ENCODE measurements at regions not wholly inside any gene's neighbourhood (a gene's known extent, or its start where the extent isn't known, plus 50 kb on each side); places are given as distances from the start of the nearest gene placed in this dataset.

- ATAC-seq = no peak
- no peaks in the 10 kb centered on the region for H3K4me1 ChIP-seq (ENCODE audit: insufficient read depth, low read length)
- no peaks in the 10 kb centered on the region for H4K20me1 ChIP-seq (ENCODE audit: low read length)
- H3K79me2 ChIP-seq (ENCODE audit: low read length) = no peaks in the 10 kb centered on the region
- H2AFZ ChIP-seq (ENCODE audit: low read length) = no peak overlapping the region
- no peak overlapping the region for H3K4me3 ChIP-seq (ENCODE audit: low read length)
- H3F3A ChIP-seq (ENCODE audit: low read length, unreplicated experiment) = no peaks in the 10 kb centered on the region
- no peaks in the 10 kb centered on the region for H3K9me3 ChIP-seq (ENCODE audit: low read length)
- BruUV-seq (replicated peaks) = no TSS peak
- no peaks in the 10 kb centered on the region for H3K36me3 ChIP-seq (ENCODE audit: low read depth, low read length)
- ChIA-PET POLR2A (ENCODE audit: unreplicated experiment) (no interaction called here), CTCF (no interaction called here)
- no peak overlapping the region for H3K9ac ChIP-seq (ENCODE audit: low read length)
- TF ChIP-seq CTCF (conservative IDR thresholded peaks at IDR 0.05; ENCODE audit: low read depth, low read length) (no peak), EZH2 (IDR thresholded peaks at IDR 0.05; ENCODE audit: low read length, unreplicated experiment) (no peak), EZH2phosphoT487 (IDR thresholded peaks at IDR 0.05; ENCODE audit: borderline replicate concordance, low read length) (no peak)
- intact Hi-C loops (cut with micrococcal nuclease) = no loop called here
- no peak overlapping the region for H3K4me2 ChIP-seq (ENCODE audit: low read length)
- no peak for DNase-seq
- H3K27me3 ChIP-seq (ENCODE audit: low read length) = no peaks in the 10 kb centered on the region
- no peak overlapping the region for H3K27ac ChIP-seq (ENCODE audit: low read length)
- H3K9me2 ChIP-seq (replicated peaks; ENCODE audit: low read length) = no peaks in the 10 kb centered on the region
These were observed 115.4 kb upstream of the NPHP3 start for GRCh38 chr3:132837615-132838014.

- no peaks in the 10 kb centered on the region for H3F3A ChIP-seq (ENCODE audit: low read length, unreplicated experiment)
- H3K9me3 ChIP-seq (ENCODE audit: low read length) = no peaks in the 10 kb centered on the region
- H3K4me2 ChIP-seq (ENCODE audit: low read length) = no peak overlapping the region
- no TSS peak for BruUV-seq (replicated peaks)
- H2AFZ ChIP-seq (ENCODE audit: low read length) = no peak overlapping the region
- TF ChIP-seq EZH2 (IDR thresholded peaks at IDR 0.05; ENCODE audit: low read length, unreplicated experiment) (no peak), EZH2phosphoT487 (IDR thresholded peaks at IDR 0.05; ENCODE audit: borderline replicate concordance, low read length) (no peak), CTCF (conservative IDR thresholded peaks at IDR 0.05; ENCODE audit: low read depth, low read length) (no peak)
- no peaks in the 10 kb centered on the region for H3K36me3 ChIP-seq (ENCODE audit: low read depth, low read length)
- no peak overlapping the region for H3K9ac ChIP-seq (ENCODE audit: low read length)
- no peaks in the 10 kb centered on the region for H3K9me2 ChIP-seq (replicated peaks; ENCODE audit: low read length)
- ChIA-PET CTCF (no interaction called here), POLR2A (ENCODE audit: unreplicated experiment) (no interaction called here)
- H3K4me3 ChIP-seq (ENCODE audit: low read length) = no peak overlapping the region
- no peaks in the 10 kb centered on the region for H3K79me2 ChIP-seq (ENCODE audit: low read length)
- H4K20me1 ChIP-seq (ENCODE audit: low read length) = no peaks in the 10 kb centered on the region
- intact Hi-C loops (cut with micrococcal nuclease) = no loop called here
- no peaks in the 10 kb centered on the region for H3K27me3 ChIP-seq (ENCODE audit: low read length)
- no peak overlapping the region for H3K27ac ChIP-seq (ENCODE audit: low read length)
- ATAC-seq (no peak), DNase-seq (no peak)
- H3K4me1 ChIP-seq (ENCODE audit: insufficient read depth, low read length) = no peaks in the 10 kb centered on the region
These were observed 112.1 kb upstream of the NPHP3 start for GRCh38 chr3:132834356-132834755.

GRCh38 chr3:132829101-132829500, 106.9 kb upstream of the NPHP3 start:
- Histone ChIP-seq H3K79me2 (ENCODE audit: low read length) (no peaks in the 10 kb centered on the region), H3K27ac (ENCODE audit: low read length) (no peak overlapping the region), H4K20me1 (ENCODE audit: low read length) (no peaks in the 10 kb centered on the region), H3K9me2 (replicated peaks; ENCODE audit: low read length) (no peaks in the 10 kb centered on the region), H3F3A (ENCODE audit: low read length, unreplicated experiment) (no peaks in the 10 kb centered on the region), H3K4me1 (ENCODE audit: insufficient read depth, low read length) (no peaks in the 10 kb centered on the region), H3K9ac (ENCODE audit: low read length) (no peak overlapping the region), H3K36me3 (ENCODE audit: low read depth, low read length) (no peaks in the 10 kb centered on the region), H3K4me2 (ENCODE audit: low read length) (no peak overlapping the region), H2AFZ (ENCODE audit: low read length) (no peak overlapping the region), H3K9me3 (ENCODE audit: low read length) (no peaks in the 10 kb centered on the region), H3K27me3 (ENCODE audit: low read length) (no peaks in the 10 kb centered on the region), H3K4me3 (ENCODE audit: low read length) (no peak overlapping the region)
- intact Hi-C loops (cut with micrococcal nuclease) = no loop called here
- ChIA-PET CTCF (no interaction called here), POLR2A (ENCODE audit: unreplicated experiment) (no interaction called here)
- TF ChIP-seq EZH2 (IDR thresholded peaks at IDR 0.05; ENCODE audit: low read length, unreplicated experiment) (no peak), EZH2phosphoT487 (IDR thresholded peaks at IDR 0.05; ENCODE audit: borderline replicate concordance, low read length) (no peak), CTCF (conservative IDR thresholded peaks at IDR 0.05; ENCODE audit: low read depth, low read length) (no peak)
- DNase-seq = no peak
- BruUV-seq (replicated peaks) = no TSS peak
- no peak for ATAC-seq
